HCT116 (cell line): ENCODE measurements at regions not wholly inside any gene's neighbourhood (a gene's known extent, or its start where the extent isn't known, plus 50 kb on each side); places are given as distances from the start of the nearest gene placed in this dataset.

Experiments
- JUND ChIP-seq: IDR thresholded peaks from 2 replicates; pipeline ENCODE4 v1.6.1; 2012
- YY1 ChIP-seq: IDR thresholded peaks from 2 replicates; pipeline ENCODE4 v1.6.1; 2011; ENCODE audit warnings: low read length, low read depth, moderate library complexity, mild to moderate bottlenecking; ENCODE audit not compliant: insufficient replicate concordance; ENCODE audit errors: extremely low read depth
- ZNF274 ChIP-seq: fragments of 200-500 bp; sonication (Bioruptor generic); IDR thresholded peaks from 2 replicates; pipeline ENCODE4 v1.6.1; 2014; ENCODE audit warnings: mild to moderate bottlenecking, low read depth, low read length, inconsistent platforms
- TF ChIP-seq, protein P1 (sequence below), 3 experiments: fragments of 200-600 bp in 1 of 3; sonication (generic) in 1 of 3; IDR thresholded peaks in 2 of 3; conservative IDR thresholded peaks in 1 of 3; 2 replicates each; pipeline ENCODE4 v1.5.1; 2012 to 2017; ENCODE audit warnings: low read depth in 2 of 3, low read length in 2 of 3, antibody characterized with exemption in 1 of 3, borderline replicate concordance in 1 of 3, control low read depth in 1 of 3, mild to moderate bottlenecking in 1 of 3, mixed read lengths in 1 of 3, mixed run types in 1 of 3, moderate library complexity in 1 of 3; ENCODE audit not compliant: insufficient read depth in 1 of 3
- TF ChIP-seq, protein P2 (sequence below): IDR thresholded peaks from 2 replicates; pipeline ENCODE4 v1.6.1; 2012

DNA sequence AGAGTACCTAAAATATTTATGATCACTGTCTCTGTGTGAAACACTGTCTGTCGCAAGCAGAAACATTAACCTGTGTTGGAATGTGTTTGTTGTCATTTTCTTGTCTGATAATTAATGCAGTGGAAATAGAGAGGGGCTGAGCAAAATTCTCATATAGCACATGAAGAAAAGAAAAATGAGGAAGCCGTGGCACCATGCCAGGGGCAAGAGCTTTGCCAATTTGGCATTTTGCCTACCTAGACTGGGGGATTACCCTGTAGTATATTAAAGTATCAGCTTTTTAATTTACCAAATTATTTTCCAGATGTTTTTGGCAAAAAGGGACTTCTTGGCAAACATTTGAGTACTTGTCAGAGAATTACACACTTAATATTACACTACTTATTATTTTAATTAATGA lies 1326.6 kb upstream of the GOT2 start:
- no peak for TF ChIP-seq JUND
- TF ChIP-seq, protein P1, sequence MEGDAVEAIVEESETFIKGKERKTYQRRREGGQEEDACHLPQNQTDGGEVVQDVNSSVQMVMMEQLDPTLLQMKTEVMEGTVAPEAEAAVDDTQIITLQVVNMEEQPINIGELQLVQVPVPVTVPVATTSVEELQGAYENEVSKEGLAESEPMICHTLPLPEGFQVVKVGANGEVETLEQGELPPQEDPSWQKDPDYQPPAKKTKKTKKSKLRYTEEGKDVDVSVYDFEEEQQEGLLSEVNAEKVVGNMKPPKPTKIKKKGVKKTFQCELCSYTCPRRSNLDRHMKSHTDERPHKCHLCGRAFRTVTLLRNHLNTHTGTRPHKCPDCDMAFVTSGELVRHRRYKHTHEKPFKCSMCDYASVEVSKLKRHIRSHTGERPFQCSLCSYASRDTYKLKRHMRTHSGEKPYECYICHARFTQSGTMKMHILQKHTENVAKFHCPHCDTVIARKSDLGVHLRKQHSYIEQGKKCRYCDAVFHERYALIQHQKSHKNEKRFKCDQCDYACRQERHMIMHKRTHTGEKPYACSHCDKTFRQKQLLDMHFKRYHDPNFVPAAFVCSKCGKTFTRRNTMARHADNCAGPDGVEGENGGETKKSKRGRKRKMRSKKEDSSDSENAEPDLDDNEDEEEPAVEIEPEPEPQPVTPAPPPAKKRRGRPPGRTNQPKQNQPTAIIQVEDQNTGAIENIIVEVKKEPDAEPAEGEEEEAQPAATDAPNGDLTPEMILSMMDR (IDR thresholded peaks at IDR 0.05 in 2 of 3, conservative IDR thresholded peaks at IDR 0.05 in 1 of 3; ENCODE audit: borderline replicate concordance in 1 of 3, insufficient read depth in 1 of 3, low read depth in 2 of 3, low read length in 2 of 3): no peak
- TF ChIP-seq YY1: no peak
- TF ChIP-seq, protein P2, sequence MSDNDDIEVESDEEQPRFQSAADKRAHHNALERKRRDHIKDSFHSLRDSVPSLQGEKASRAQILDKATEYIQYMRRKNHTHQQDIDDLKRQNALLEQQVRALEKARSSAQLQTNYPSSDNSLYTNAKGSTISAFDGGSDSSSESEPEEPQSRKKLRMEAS: no peak
- no peak for TF ChIP-seq ZNF274
